ENCODE measurements at regions not wholly inside any gene's neighbourhood (a gene's known extent, or its start where the extent isn't known, plus 50 kb on each side); places are given as distances from the start of the nearest gene placed in this dataset.

DNA sequence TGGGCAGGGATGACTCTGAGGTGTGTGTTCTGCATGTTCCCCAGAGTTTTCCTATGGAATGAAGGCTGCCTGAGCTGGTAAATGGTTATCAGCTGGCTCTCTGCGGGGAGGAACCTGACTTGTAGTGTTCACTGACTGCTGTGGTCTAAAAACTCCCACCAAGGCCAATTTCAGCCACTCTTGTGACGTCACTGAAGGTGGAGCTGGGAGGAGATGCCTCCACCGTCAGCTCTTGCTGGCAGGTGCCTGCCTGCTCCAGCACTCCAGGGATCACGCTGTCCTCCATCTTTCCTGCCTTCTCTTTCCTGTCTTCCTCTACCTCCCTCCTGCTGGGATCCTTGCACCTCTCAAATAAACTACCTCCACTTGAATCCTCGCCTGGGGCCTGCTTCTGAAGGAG is 209.5 kb upstream of the HS6ST1 start:
- TF ChIP-seq EZH2phosphoT487 (IDR thresholded peaks at IDR 0.05): no peak
- no peak for TF ChIP-seq CTCF (IDR thresholded peaks at IDR 0.05)

Measured in neural progenitor cell (in vitro differentiated cells).